Activated T-helper 1 cell treated with anti-CD3 and anti-CD28 coated beads, Interleukin-12 subunit alpha, Interleukin-12 subunit beta, Interleukin-2, Interleukin-4 antibody, amounts not matched to agents 30 ng/mL and 10 ng/mL and 1 ng/mL, durations not matched to agents 14 hours and 24 hours and 36 hours (primary cell): ENCODE measurements at regions not wholly inside any gene's neighbourhood (a gene's known extent, or its start where the extent isn't known, plus 50 kb on each side); places are given as distances from the start of the nearest gene placed in this dataset.
A peak's percentile ranks its signal among the peaks of the same experiment; 100 is the strongest.

Source experiments
- DNase-seq: peaks from one replicate; pipeline ENCODE4 v3.0.0; 2021; ENCODE audit warnings: low spot score
- H3K27ac Mint-ChIP-seq: one replicate; pipeline ENCODE4 v1.8.0; 2021; ENCODE audit warnings: mild to moderate bottlenecking, mixed read lengths
- H3K27me3 Mint-ChIP-seq: one replicate; pipeline ENCODE4 v1.8.0; 2022; ENCODE audit warnings: mild to moderate bottlenecking, moderate library complexity, mixed read lengths; ENCODE audit not compliant: insufficient read depth
- H3K36me3 Mint-ChIP-seq: one replicate; pipeline ENCODE4 v1.8.0; 2021; ENCODE audit warnings: low read depth, mixed read lengths
- H3K4me1 Mint-ChIP-seq: one replicate; pipeline ENCODE4 v1.8.0; 2021; ENCODE audit warnings: low read depth, mixed read lengths
- H3K4me3 Mint-ChIP-seq: one replicate; pipeline ENCODE4 v1.8.0; 2021; ENCODE audit warnings: mild to moderate bottlenecking, moderate library complexity, mixed read lengths
- H3K9me3 Mint-ChIP-seq: one replicate; pipeline ENCODE4 v1.8.0; 2021; ENCODE audit warnings: mixed read lengths
- intact Hi-C: fragments of 100-400 bp; cut with micrococcal nuclease; formaldehyde crosslinking; loops from one replicate; pipeline ENCODE4 v1.15.1; 2024

- peaks cover 14% of the 10 kb centered on the region for H3K27me3 Mint-ChIP-seq
- no peaks in the 10 kb centered on the region for H3K4me1 Mint-ChIP-seq
- no peak overlapping the region for H3K27ac Mint-ChIP-seq
- intact Hi-C loops: no loop called here
- no peak overlapping the region for H3K4me3 Mint-ChIP-seq
- H3K9me3 Mint-ChIP-seq: no peaks in the 10 kb centered on the region
- H3K36me3 Mint-ChIP-seq: no peaks in the 10 kb centered on the region
- DNase-seq: no peak
Observed at GRCh38 chr14:96727491-96727890, 69.7 kb upstream of the VRK1 start.

GRCh38 chr14:96727980-96728717, 69.0 kb upstream of the VRK1 start:
- Mint-ChIP-seq H3K4me1 (no peaks in the 10 kb centered on the region), H3K9me3 (no peaks in the 10 kb centered on the region), H3K27ac (no peak overlapping the region), H3K4me3 (no peak overlapping the region), H3K27me3 (peaks cover 14% of the 10 kb centered on the region), H3K36me3 (no peaks in the 10 kb centered on the region)
- no peak for DNase-seq
- intact Hi-C loops: no loop called here

GRCh38 chr14:96729889-96730288, 67.3 kb upstream of the VRK1 start:
- peaks cover 11% of the 10 kb centered on the region for H3K27me3 Mint-ChIP-seq
- no peak overlapping the region for H3K4me3 Mint-ChIP-seq
- no peaks in the 10 kb centered on the region for H3K36me3 Mint-ChIP-seq
- H3K27ac Mint-ChIP-seq: no peak overlapping the region
- no peaks in the 10 kb centered on the region for H3K4me1 Mint-ChIP-seq
- no peaks in the 10 kb centered on the region for H3K9me3 Mint-ChIP-seq
- intact Hi-C loops: no loop called here
- no peak for DNase-seq

GRCh38 chr14:96730386-96730785, 66.8 kb upstream of the VRK1 start:
- DNase-seq: no peak
- Mint-ChIP-seq H3K27ac (no peak overlapping the region), H3K4me3 (no peak overlapping the region), H3K27me3 (peaks cover 13% of the 10 kb centered on the region), H3K9me3 (no peaks in the 10 kb centered on the region), H3K4me1 (no peaks in the 10 kb centered on the region), H3K36me3 (no peaks in the 10 kb centered on the region)
- intact Hi-C loops: no loop called here

- DNase-seq: no peak
- Mint-ChIP-seq H3K4me3 (no peak overlapping the region), H3K9me3 (no peaks in the 10 kb centered on the region), H3K4me1 (no peaks in the 10 kb centered on the region), H3K27ac (no peak overlapping the region), H3K36me3 (no peaks in the 10 kb centered on the region), H3K27me3 (peaks cover 31% of the 10 kb centered on the region)
- intact Hi-C loops: no loop called here
Observed at GRCh38 chr14:96734076-96734622, 63.0 kb upstream of the VRK1 start.

- no peak for DNase-seq
- H3K27ac Mint-ChIP-seq: no peak overlapping the region
- no peaks in the 10 kb centered on the region for H3K9me3 Mint-ChIP-seq
- H3K4me1 Mint-ChIP-seq: no peaks in the 10 kb centered on the region
- H3K27me3 Mint-ChIP-seq: peaks cover 39% of the 10 kb centered on the region
- no peak overlapping the region for H3K4me3 Mint-ChIP-seq
- intact Hi-C loops: no loop called here
- no peaks in the 10 kb centered on the region for H3K36me3 Mint-ChIP-seq
Observed at GRCh38 chr14:96735526-96735925, 61.7 kb upstream of the VRK1 start.

GRCh38 chr14:96736439-96736838, 60.7 kb upstream of the VRK1 start:
- no peaks in the 10 kb centered on the region for H3K4me1 Mint-ChIP-seq
- DNase-seq: no peak
- no peaks in the 10 kb centered on the region for H3K9me3 Mint-ChIP-seq
- H3K36me3 Mint-ChIP-seq: no peaks in the 10 kb centered on the region
- intact Hi-C loops: no loop called here
- H3K27me3 Mint-ChIP-seq: peaks cover 47% of the 10 kb centered on the region
- no peak overlapping the region for H3K27ac Mint-ChIP-seq
- H3K4me3 Mint-ChIP-seq: no peak overlapping the region

- Mint-ChIP-seq H3K4me1 (peaks cover 9% of the 10 kb centered on the region), H3K36me3 (no peaks in the 10 kb centered on the region), H3K27me3 (peaks cover 58% of the 10 kb centered on the region), H3K9me3 (no peaks in the 10 kb centered on the region), H3K27ac (no peak overlapping the region), H3K4me3 (no peak overlapping the region)
- DNase-seq: no peak
- intact Hi-C loops: no loop called here
Observed at GRCh38 chr14:96737881-96738280, 59.3 kb upstream of the VRK1 start.

- Mint-ChIP-seq H3K27me3 (peaks cover 64% of the 10 kb centered on the region), H3K4me3 (no peak overlapping the region), H3K27ac (no peak overlapping the region), H3K4me1 (peaks cover 9% of the 10 kb centered on the region), H3K9me3 (no peaks in the 10 kb centered on the region), H3K36me3 (no peaks in the 10 kb centered on the region)
- no peak for DNase-seq
- intact Hi-C loops: no loop called here
Observed at GRCh38 chr14:96739200-96739910, 57.8 kb upstream of the VRK1 start.

- H3K4me1 Mint-ChIP-seq: peaks cover 9% of the 10 kb centered on the region
- H3K9me3 Mint-ChIP-seq: no peaks in the 10 kb centered on the region
- peaks cover 64% of the 10 kb centered on the region for H3K27me3 Mint-ChIP-seq
- peak overlapping the region; percentile 54 for H3K4me3 Mint-ChIP-seq
- DNase-seq: peak; percentile 66
- no peak overlapping the region for H3K27ac Mint-ChIP-seq
- intact Hi-C loops: loop anchor here (1.0 to 2.0 kb wide), 2 partner anchors 149 to 174 kb away; no protein-coding TSS in a partner anchor
- no peaks in the 10 kb centered on the region for H3K36me3 Mint-ChIP-seq
Observed at GRCh38 chr14:96741151-96741977, 55.8 kb upstream of the VRK1 start.

- Mint-ChIP-seq H3K4me1 (peaks cover 9% of the 10 kb centered on the region), H3K4me3 (no peak overlapping the region), H3K27ac (no peak overlapping the region), H3K36me3 (no peaks in the 10 kb centered on the region), H3K27me3 (peaks cover 46% of the 10 kb centered on the region), H3K9me3 (no peaks in the 10 kb centered on the region)
- intact Hi-C loops: no loop called here
- no peak for DNase-seq
Observed at GRCh38 chr14:96744262-96744661, 52.9 kb upstream of the VRK1 start.

- no peak overlapping the region for H3K4me3 Mint-ChIP-seq
- DNase-seq: no peak
- no peak overlapping the region for H3K27ac Mint-ChIP-seq
- intact Hi-C loops: no loop called here
- peaks cover 42% of the 10 kb centered on the region for H3K27me3 Mint-ChIP-seq
- H3K36me3 Mint-ChIP-seq: no peaks in the 10 kb centered on the region
- H3K4me1 Mint-ChIP-seq: peaks cover 9% of the 10 kb centered on the region
- no peaks in the 10 kb centered on the region for H3K9me3 Mint-ChIP-seq
Observed at GRCh38 chr14:96745500-96746051, 51.6 kb upstream of the VRK1 start.
